ENCODE measurements at regions not wholly inside any gene's neighbourhood (a gene's known extent, or its start where the extent isn't known, plus 50 kb on each side); places are given as distances from the start of the nearest gene placed in this dataset.
A peak's percentile ranks its signal among the peaks of the same experiment; 100 is the strongest.
"Not testable (repeated sequence)": the region's sequence is repeated elsewhere in the genome, so short reads cannot be mapped to it uniquely, and the experiment has no call there.

DNA sequence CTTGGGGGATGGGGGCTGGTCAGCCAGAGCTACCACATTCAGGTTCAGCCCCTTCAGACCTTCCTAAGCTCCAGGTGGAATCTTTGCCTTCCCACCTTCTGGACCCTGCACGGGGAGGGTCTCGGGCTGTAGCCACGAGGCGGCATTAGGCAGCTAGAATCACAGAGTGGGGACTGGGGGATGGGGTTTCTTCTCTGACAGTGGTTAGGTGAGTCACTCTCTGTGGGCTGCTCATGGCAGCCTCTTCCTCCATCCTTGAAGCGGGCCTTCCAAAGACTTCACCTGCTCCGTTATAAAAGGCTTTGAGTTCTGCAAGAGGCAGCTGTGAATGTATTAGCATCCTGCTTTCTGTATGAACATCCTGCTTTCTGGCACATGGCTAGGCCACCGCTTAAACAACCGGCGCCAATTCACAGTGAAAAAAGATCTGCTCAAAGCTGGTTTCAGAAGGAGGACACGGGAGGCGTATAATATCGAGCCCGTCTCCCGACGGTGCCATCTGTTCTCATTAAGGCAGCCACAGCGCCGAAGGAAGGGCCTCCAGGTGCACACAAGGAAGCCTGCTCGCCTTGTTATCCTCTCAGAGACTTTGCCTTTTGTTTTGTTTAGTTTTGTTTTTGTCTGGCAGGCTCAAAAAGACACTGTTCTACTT is 74.3 kb upstream of the IGFBP7 start:
- no peak for DNase-seq (ENCODE audit: low read depth in 2 of 2)

DNA sequence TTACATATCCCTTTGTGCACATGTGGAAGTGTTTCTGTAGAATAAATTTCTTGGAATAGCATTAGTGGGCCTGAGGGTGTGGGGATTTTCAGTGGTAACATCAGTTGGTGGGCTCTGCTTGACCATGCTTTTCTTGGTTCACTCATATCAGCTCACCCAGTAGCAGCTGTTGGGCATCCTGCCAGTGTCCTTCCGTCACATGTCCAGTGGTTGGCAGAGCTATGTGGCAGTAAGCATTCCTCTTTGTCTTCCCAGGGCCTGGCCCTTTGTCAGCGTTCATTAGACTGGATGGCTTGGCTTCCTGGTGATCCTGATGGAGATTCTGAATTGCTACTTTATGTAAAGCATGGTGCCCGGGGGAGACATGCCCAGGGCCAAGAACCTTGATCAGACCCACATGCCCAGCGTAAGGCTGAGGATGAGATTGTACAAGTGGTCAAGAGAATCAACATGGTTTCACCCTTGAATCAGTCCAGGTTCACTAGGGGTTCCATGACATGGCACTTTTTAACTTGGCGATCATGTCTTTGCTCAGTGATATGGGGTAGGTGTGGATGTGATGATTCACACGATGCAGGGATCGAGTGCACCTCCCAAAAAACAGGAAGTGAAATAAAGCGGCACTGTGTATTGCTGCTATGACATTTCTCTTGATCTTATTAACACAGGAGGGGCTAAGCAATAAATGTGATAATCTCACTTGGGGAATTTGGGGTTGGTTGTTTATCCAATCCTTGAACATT is 72.1 kb upstream of the IGFBP7 start:
- DNase-seq (ENCODE audit: low read depth in 2 of 2) = no peak

DNA sequence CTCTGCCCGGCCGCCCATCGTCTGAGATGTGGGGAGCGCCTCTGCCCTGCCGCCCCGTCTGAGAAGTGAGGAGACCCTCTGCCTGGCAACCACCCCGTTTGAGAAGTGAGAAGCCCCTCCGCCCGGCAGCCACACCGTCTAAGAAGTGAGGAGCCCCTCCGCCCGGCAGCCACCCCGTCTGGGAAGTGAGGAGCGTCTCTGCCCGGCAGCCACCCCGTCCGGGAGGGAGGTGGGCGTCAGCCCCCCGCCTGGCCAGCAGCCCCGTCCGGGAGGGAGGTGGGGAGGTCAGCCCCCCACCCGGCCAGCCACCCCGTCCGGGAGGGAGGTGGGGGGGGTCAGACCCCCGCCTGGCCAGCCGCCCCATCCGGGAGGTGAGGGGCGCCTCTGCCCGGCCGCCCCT is 63.0 kb upstream of the IGFBP7 start:
- not testable (repeated sequence) for DNase-seq (ENCODE audit: low read depth in 2 of 2)

DNA sequence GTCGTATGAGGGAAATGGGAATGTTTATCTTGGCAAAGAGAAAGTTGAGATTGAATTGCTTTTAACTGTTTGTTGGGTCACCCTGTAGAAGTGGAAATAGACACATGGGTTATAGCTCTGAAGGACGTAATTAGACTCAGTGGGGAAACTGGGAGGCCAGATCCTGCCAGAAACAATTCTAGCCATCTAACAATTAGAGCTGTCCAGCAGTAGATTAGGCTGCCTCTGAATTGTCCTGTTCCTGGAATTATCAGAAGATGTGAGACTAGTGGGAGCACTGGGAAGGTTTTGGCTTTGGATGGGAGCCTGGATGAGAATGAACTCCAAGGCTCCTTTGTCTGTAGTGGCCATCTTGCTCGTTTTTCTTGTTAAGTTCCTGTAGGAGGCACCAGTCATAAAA is 61.9 kb upstream of the IGFBP7 start:
- DNase-seq (ENCODE audit: low read depth in 2 of 2) = no peak

GRCh38 chr4:57168982-57169381 is 58.8 kb upstream of the IGFBP7 start:
- no peak for DNase-seq (ENCODE audit: low read depth in 2 of 2)

- DNase-seq (ENCODE audit: low read depth in 2 of 2) = peak; percentile 27 to 31
These were observed 53.6 kb upstream of the IGFBP7 start for GRCh38 chr4:57163530-57164459.

GRCh38 chr4:57162499-57163019 is 52.4 kb upstream of the IGFBP7 start:
- DNase-seq (ENCODE audit: low read depth in 2 of 2) = no peak

Measured in activated CD8-positive, alpha-beta memory T cell treated with anti-CD3 and anti-CD28 coated beads for 4 hours (primary cell).